Liver (tissue), 8 donors: ENCODE measurements at regions not wholly inside any gene's neighbourhood (a gene's known extent, or its start where the extent isn't known, plus 50 kb on each side); places are given as distances from the start of the nearest gene placed in this dataset.

Experiments used
- DNase-seq: peaks from one replicate; pipeline ENCODE4 v3.0.0-alpha.2; 2017; ENCODE audit warnings: low spot score
- H3K27ac ChIP-seq, 2 donors: one replicate each; pipeline ENCODE4 v1.7.0; 2013; ENCODE audit warnings: inconsistent platforms in 2 of 2, low read length in 2 of 2, control low read depth in 1 of 2, low read depth in 1 of 2, mild to moderate bottlenecking in 1 of 2
- H3K27me3 ChIP-seq, 4 donors: one replicate each; pipeline versions ENCODE4 v1.6.1 to v1.7.0; 2013; ENCODE audit warnings: low read length in 3 of 4, inconsistent platforms in 1 of 4, mild to moderate bottlenecking in 1 of 4, moderate library complexity in 1 of 4; ENCODE audit not compliant: control insufficient read depth in 4 of 4, insufficient read depth in 4 of 4
- H3K36me3 ChIP-seq, 4 donors: one replicate each; pipeline versions ENCODE4 v1.6.1 to v1.7.0; 2013; ENCODE audit warnings: low read length in 3 of 4, mild to moderate bottlenecking in 3 of 4, low read depth in 1 of 4, moderate library complexity in 1 of 4; ENCODE audit not compliant: control insufficient read depth in 4 of 4, insufficient read depth in 3 of 4
- H3K4me1 ChIP-seq, 4 donors: one replicate each; pipeline versions ENCODE4 v1.6.1 to v1.7.0; 2013; ENCODE audit warnings: low read length in 3 of 4, mild to moderate bottlenecking in 3 of 4, moderate library complexity in 1 of 4; ENCODE audit not compliant: control insufficient read depth in 4 of 4, insufficient read depth in 4 of 4
- H3K4me3 ChIP-seq, 3 donors: one replicate each; pipeline versions ENCODE4 v1.6.1 to v1.7.0; 2013; ENCODE audit warnings: low read length in 3 of 3, control low read depth in 1 of 3, low read depth in 1 of 3, mild to moderate bottlenecking in 1 of 3
- H3K9ac ChIP-seq, 2 donors: one replicate each; pipeline ENCODE4 v1.7.0; 2013; ENCODE audit warnings: low read length in 2 of 2, mild to moderate bottlenecking in 2 of 2, moderate library complexity in 2 of 2, control low read depth in 1 of 2, low read depth in 1 of 2
- H3K9me3 ChIP-seq, 4 donors: one replicate each; pipeline versions ENCODE4 v1.6.1 to v1.7.0; 2013; ENCODE audit warnings: low read length in 3 of 4; ENCODE audit not compliant: control insufficient read depth in 4 of 4
- EGR1 ChIP-seq, 2 donors: IDR thresholded peaks; 2 replicates each; pipeline ENCODE4 v1.6.1; 2016 to 2018; ENCODE audit warnings: antibody characterized with exemption in 2 of 2, low read depth in 2 of 2
- FOXA1 ChIP-seq: IDR thresholded peaks from 2 replicates; pipeline ENCODE4 v1.6.1; 2016; ENCODE audit warnings: antibody characterized with exemption
- FOXA2 ChIP-seq: IDR thresholded peaks from 2 replicates; pipeline ENCODE4 v1.6.1; 2016; ENCODE audit warnings: antibody characterized with exemption
- GABPA ChIP-seq, 2 donors: IDR thresholded peaks in 1 of 2; conservative IDR thresholded peaks in 1 of 2; 2 replicates each; pipeline ENCODE4 v1.6.1; 2016; ENCODE audit warnings: antibody characterized with exemption in 2 of 2, mild to moderate bottlenecking in 1 of 2, moderate library complexity in 1 of 2
- HNF4A ChIP-seq, 2 donors: conservative IDR thresholded peaks; 2 replicates each; pipeline ENCODE4 v1.6.1; 2016; ENCODE audit warnings: antibody characterized with exemption in 2 of 2, mild to moderate bottlenecking in 2 of 2
- HNF4G ChIP-seq: IDR thresholded peaks from 2 replicates; pipeline ENCODE4 v1.6.1; 2016; ENCODE audit warnings: antibody characterized with exemption
- JUND ChIP-seq, 2 donors: IDR thresholded peaks; 2 replicates each; pipeline ENCODE4 v1.6.1; 2016; ENCODE audit warnings: antibody characterized with exemption in 2 of 2
- NR2F2 ChIP-seq: IDR thresholded peaks from 2 replicates; pipeline ENCODE4 v1.6.1; 2016; ENCODE audit warnings: antibody characterized with exemption
- RAD21 ChIP-seq, 2 donors: IDR thresholded peaks; 2 replicates each; pipeline ENCODE4 v1.6.1; 2016; ENCODE audit warnings: antibody characterized with exemption in 2 of 2, mild to moderate bottlenecking in 2 of 2
- RXRA ChIP-seq, 2 donors: IDR thresholded peaks; 2 replicates each; pipeline ENCODE4 v1.6.1; 2017 to 2018; ENCODE audit warnings: antibody characterized with exemption in 2 of 2, mild to moderate bottlenecking in 1 of 2
- SP1 ChIP-seq: IDR thresholded peaks from 2 replicates; pipeline ENCODE4 v1.6.1; 2018; ENCODE audit warnings: antibody characterized with exemption, mild to moderate bottlenecking
- TAF1 ChIP-seq: conservative IDR thresholded peaks from 2 replicates; pipeline ENCODE4 v1.6.1; 2016; ENCODE audit warnings: antibody characterized with exemption, mild to moderate bottlenecking
- YY1 ChIP-seq: IDR thresholded peaks from 2 replicates; pipeline ENCODE4 v1.6.1; 2016; ENCODE audit warnings: antibody characterized with exemption, mild to moderate bottlenecking
- WGBS: extraction: QIAGEN DNeasy Blood & Tissue Kit; methylation state at CpG from one replicate; pipeline ENCODE4 v1.1.7; 2013; 5-methylcytosine and 5-hydroxymethylcytosine counted together
- TF ChIP-seq, protein P1 (sequence below): IDR thresholded peaks from 2 replicates; pipeline ENCODE4 v1.6.1; 2016; ENCODE audit warnings: antibody characterized with exemption
- TF ChIP-seq, protein P2 (sequence below): IDR thresholded peaks from 2 replicates; pipeline ENCODE4 v1.6.1; 2016; ENCODE audit warnings: antibody characterized with exemption
- TF ChIP-seq, protein P3 (sequence below): IDR thresholded peaks from 2 replicates; pipeline ENCODE4 v1.6.1; 2016; ENCODE audit warnings: antibody characterized with exemption
- TF ChIP-seq, protein P4 (sequence below): fragments of 150-350 bp; IDR thresholded peaks from 2 replicates; pipeline ENCODE4 v1.5.1; 2017; ENCODE audit warnings: improper control_type of control experiment, low read depth, low read length; ENCODE audit not compliant: missing input control
- TF ChIP-seq, protein P5 (sequence below): IDR thresholded peaks from 2 replicates; pipeline ENCODE4 v1.6.1; 2016; ENCODE audit warnings: antibody characterized with exemption, mild to moderate bottlenecking
- donor health status: healthy.
- donor health status: healthy.
- donor health status: healthy.
- donor health status: healthy.
- donor health status: healthy.

DNA sequence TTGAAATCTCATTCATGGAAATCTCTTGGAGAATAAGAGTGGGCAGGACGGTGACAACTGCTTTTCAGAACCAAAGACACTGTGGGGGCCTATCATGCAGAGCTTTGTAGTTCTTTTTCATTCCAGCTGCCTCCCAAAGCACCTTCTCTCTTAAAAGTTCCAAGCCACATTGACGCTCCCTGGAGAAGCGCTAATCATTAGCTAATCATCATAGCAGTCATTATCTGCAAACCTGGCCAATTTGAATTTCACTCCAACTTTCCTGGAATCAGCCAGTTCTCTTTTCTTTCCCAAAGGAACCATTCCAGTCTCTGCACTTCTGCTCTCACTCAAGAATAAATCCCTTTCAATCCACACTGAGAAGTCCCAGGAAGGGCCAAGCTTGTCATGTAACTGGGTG lies 1144.1 kb upstream of the IGFBP7 start:
- no peaks in the 10 kb centered on the region for H3K4me1 ChIP-seq
- no peaks in the 10 kb centered on the region for H3K27me3 ChIP-seq
- no peak overlapping the region for H3K4me3 ChIP-seq
- DNase-seq, result no peak
- H3K36me3 ChIP-seq, result no peaks in the 10 kb centered on the region
- H3K9me3 ChIP-seq, result no peaks in the 10 kb centered on the region
- no peak overlapping the region for H3K27ac ChIP-seq
- no peak overlapping the region for H3K9ac ChIP-seq
- WGBS, result 65% methylated on average over 3 of the region's 3 CpGs
- TF ChIP-seq, protein P1, sequence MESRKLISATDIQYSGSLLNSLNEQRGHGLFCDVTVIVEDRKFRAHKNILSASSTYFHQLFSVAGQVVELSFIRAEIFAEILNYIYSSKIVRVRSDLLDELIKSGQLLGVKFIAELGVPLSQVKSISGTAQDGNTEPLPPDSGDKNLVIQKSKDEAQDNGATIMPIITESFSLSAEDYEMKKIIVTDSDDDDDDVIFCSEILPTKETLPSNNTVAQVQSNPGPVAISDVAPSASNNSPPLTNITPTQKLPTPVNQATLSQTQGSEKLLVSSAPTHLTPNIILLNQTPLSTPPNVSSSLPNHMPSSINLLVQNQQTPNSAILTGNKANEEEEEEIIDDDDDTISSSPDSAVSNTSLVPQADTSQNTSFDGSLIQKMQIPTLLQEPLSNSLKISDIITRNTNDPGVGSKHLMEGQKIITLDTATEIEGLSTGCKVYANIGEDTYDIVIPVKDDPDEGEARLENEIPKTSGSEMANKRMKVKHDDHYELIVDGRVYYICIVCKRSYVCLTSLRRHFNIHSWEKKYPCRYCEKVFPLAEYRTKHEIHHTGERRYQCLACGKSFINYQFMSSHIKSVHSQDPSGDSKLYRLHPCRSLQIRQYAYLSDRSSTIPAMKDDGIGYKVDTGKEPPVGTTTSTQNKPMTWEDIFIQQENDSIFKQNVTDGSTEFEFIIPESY, result no peak
- TF ChIP-seq, protein P2, sequence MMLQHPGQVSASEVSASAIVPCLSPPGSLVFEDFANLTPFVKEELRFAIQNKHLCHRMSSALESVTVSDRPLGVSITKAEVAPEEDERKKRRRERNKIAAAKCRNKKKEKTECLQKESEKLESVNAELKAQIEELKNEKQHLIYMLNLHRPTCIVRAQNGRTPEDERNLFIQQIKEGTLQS, result no peak
- no peak for TF ChIP-seq HNF4G
- no peak for TF ChIP-seq YY1
- no peak for TF ChIP-seq FOXA1
- TF ChIP-seq, protein P3, sequence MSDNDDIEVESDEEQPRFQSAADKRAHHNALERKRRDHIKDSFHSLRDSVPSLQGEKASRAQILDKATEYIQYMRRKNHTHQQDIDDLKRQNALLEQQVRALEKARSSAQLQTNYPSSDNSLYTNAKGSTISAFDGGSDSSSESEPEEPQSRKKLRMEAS, result no peak
- TF ChIP-seq, protein P4, sequence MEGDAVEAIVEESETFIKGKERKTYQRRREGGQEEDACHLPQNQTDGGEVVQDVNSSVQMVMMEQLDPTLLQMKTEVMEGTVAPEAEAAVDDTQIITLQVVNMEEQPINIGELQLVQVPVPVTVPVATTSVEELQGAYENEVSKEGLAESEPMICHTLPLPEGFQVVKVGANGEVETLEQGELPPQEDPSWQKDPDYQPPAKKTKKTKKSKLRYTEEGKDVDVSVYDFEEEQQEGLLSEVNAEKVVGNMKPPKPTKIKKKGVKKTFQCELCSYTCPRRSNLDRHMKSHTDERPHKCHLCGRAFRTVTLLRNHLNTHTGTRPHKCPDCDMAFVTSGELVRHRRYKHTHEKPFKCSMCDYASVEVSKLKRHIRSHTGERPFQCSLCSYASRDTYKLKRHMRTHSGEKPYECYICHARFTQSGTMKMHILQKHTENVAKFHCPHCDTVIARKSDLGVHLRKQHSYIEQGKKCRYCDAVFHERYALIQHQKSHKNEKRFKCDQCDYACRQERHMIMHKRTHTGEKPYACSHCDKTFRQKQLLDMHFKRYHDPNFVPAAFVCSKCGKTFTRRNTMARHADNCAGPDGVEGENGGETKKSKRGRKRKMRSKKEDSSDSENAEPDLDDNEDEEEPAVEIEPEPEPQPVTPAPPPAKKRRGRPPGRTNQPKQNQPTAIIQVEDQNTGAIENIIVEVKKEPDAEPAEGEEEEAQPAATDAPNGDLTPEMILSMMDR, result no peak
- TF ChIP-seq EGR1 (IDR thresholded peaks at IDR 0.05; ENCODE audit: low read depth in 2 of 2), result no peak
- TF ChIP-seq JUND (IDR thresholded peaks at IDR 0.05), result no peak
- no peak for TF ChIP-seq RXRA (IDR thresholded peaks at IDR 0.05)
- no peak for TF ChIP-seq FOXA2
- TF ChIP-seq RAD21 (IDR thresholded peaks at IDR 0.05), result no peak
- TF ChIP-seq, protein P5, sequence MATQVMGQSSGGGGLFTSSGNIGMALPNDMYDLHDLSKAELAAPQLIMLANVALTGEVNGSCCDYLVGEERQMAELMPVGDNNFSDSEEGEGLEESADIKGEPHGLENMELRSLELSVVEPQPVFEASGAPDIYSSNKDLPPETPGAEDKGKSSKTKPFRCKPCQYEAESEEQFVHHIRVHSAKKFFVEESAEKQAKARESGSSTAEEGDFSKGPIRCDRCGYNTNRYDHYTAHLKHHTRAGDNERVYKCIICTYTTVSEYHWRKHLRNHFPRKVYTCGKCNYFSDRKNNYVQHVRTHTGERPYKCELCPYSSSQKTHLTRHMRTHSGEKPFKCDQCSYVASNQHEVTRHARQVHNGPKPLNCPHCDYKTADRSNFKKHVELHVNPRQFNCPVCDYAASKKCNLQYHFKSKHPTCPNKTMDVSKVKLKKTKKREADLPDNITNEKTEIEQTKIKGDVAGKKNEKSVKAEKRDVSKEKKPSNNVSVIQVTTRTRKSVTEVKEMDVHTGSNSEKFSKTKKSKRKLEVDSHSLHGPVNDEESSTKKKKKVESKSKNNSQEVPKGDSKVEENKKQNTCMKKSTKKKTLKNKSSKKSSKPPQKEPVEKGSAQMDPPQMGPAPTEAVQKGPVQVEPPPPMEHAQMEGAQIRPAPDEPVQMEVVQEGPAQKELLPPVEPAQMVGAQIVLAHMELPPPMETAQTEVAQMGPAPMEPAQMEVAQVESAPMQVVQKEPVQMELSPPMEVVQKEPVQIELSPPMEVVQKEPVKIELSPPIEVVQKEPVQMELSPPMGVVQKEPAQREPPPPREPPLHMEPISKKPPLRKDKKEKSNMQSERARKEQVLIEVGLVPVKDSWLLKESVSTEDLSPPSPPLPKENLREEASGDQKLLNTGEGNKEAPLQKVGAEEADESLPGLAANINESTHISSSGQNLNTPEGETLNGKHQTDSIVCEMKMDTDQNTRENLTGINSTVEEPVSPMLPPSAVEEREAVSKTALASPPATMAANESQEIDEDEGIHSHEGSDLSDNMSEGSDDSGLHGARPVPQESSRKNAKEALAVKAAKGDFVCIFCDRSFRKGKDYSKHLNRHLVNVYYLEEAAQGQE, result no peak
- no peak for TF ChIP-seq SP1
- TF ChIP-seq GABPA (IDR thresholded peaks at IDR 0.05 in 1 of 2, conservative IDR thresholded peaks at IDR 0.05 in 1 of 2), result no peak
- no peak for TF ChIP-seq TAF1
- TF ChIP-seq NR2F2, result no peak
- no peak for TF ChIP-seq HNF4A (conservative IDR thresholded peaks at IDR 0.05)

DNA sequence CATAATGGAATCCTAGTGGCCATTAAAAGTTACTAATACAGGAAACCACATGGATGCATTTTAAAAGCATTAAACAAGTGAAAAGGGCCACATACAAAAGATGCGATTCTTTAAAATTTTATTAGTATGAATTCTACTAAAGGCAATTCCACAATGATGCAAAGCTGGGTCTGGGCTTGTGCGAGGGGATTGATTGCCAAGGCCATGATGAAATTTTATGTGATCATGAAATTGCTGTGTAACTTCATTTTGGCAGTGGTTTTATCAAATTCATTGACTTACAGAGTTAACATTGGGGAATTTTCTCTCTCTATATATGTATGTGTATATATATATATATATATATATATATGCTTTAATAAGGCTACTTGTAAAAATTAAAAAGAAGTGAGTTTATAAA lies 1142.5 kb upstream of the IGFBP7 start:
- Histone ChIP-seq H3K9ac (no peak overlapping the region), H3K4me1 (no peaks in the 10 kb centered on the region), H3K27me3 (no peaks in the 10 kb centered on the region), H3K27ac (no peak overlapping the region), H3K36me3 (no peaks in the 10 kb centered on the region), H3K9me3 (no peaks in the 10 kb centered on the region), H3K4me3 (no peak overlapping the region)
- no peak for DNase-seq
- WGBS, result 86% methylated on average over 2 of the region's 2 CpGs
- TF ChIP-seq GABPA (IDR thresholded peaks at IDR 0.05 in 1 of 2, conservative IDR thresholded peaks at IDR 0.05 in 1 of 2) (no peak), JUND (IDR thresholded peaks at IDR 0.05) (no peak), HNF4A (conservative IDR thresholded peaks at IDR 0.05) (no peak), EGR1 (IDR thresholded peaks at IDR 0.05; ENCODE audit: low read depth in 2 of 2) (no peak), FOXA2 (no peak)
- TF ChIP-seq, protein P4, result no peak
- TF ChIP-seq, protein P1, result no peak
